ENCODE measurements at regions not wholly inside any gene's neighbourhood (a gene's known extent, or its start where the extent isn't known, plus 50 kb on each side); places are given as distances from the start of the nearest gene placed in this dataset.
A peak's percentile ranks its signal among the peaks of the same experiment; 100 is the strongest.

DNA sequence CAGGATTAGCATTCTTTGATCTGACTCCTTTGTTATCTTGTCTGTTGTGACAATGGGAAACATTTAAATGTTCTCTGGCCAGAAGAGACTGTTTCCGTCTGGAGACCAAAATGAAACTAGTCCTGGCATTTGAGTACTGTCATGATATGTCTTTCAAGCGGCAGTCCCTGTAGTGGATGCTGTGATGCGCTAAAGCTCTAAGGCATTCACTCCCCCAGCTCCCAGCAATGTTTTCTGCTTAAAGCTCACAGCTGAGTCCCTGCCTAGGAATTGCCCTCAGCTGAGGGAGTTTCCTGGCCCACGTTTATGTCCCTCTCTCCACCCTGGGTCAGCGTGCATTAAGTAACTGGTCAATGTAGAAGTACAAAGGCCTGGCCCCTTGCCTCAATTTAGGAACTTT lies 109.4 kb downstream of the UCHL5 start:
- Histone ChIP-seq H4K20me1 (ENCODE audit: insufficient read depth) (no peaks in the 10 kb centered on the region), H3F3A (replicated peaks; ENCODE audit: insufficient read depth) (peaks cover 7% of the 10 kb centered on the region), H3K4me3 (ENCODE audit: low read depth in 2 of 2, low read length in 1 of 2) (no peak overlapping the region), H3K9me3 (no peaks in the 10 kb centered on the region), H3K27me3 (ENCODE audit: insufficient read depth) (no peaks in the 10 kb centered on the region), H3K79me2 (ENCODE audit: insufficient read depth) (no peaks in the 10 kb centered on the region), H2AFZ (ENCODE audit: low read depth) (no peak overlapping the region), H3K27ac (ENCODE audit: low read depth in 2 of 2, low read length in 1 of 2) (no peak overlapping the region), H3K9me2 (no peaks in the 10 kb centered on the region), H3K36me3 (replicated peaks in 1 of 2; ENCODE audit: control insufficient read depth in 1 of 2, insufficient read depth in 2 of 2, low read length in 1 of 2) (no peaks in the 10 kb centered on the region), H3K9ac (no peak overlapping the region), H3K4me2 (no peak overlapping the region), H3K4me1 (ENCODE audit: control insufficient read depth in 1 of 2, insufficient read depth in 2 of 2, low read depth in 1 of 2, low read length in 1 of 2) (peaks cover 7 to 9% of the 10 kb centered on the region in 2 experiments)
- no peak for DNase-seq
- ChIA-PET POLR2A (no interaction called here), CTCF (no interaction called here)
- TF ChIP-seq, protein P1, sequence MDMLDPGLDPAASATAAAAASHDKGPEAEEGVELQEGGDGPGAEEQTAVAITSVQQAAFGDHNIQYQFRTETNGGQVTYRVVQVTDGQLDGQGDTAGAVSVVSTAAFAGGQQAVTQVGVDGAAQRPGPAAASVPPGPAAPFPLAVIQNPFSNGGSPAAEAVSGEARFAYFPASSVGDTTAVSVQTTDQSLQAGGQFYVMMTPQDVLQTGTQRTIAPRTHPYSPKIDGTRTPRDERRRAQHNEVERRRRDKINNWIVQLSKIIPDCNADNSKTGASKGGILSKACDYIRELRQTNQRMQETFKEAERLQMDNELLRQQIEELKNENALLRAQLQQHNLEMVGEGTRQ (IDR thresholded peaks at IDR 0.05; ENCODE audit: borderline replicate concordance, low read depth, low read length) = no peak
- 97% methylated on average over 5 of the region's 5 CpGs for whole genome bisulfite sequencing (ENCODE audit: low lambda C conversion rate)

DNA sequence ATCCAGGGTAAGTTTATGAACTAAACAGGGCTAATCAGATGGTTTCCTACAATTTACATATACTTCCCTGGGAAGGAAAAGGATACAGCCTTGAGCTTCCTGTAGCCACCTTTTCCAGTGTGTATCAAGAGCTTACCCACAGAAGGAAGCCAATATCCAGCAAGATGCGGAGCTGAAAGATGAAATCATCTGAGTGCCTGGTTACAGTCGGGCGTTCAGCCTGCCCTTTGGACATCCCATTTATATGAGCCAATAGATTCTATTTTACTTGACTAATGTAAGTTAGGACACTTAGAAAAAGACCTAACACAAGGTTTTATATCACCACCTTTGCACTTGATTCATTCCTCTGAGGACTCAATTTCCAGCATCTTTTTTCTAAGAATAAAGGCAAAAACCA lies 108.2 kb downstream of the UCHL5 start:
- WGBS (ENCODE audit: low lambda C conversion rate) = 92% methylated on average over 3 of the region's 3 CpGs
- Histone ChIP-seq H3K27ac (ENCODE audit: low read depth in 2 of 2, low read length in 1 of 2) (no peak overlapping the region), H3K36me3 (replicated peaks in 1 of 2; ENCODE audit: control insufficient read depth in 1 of 2, insufficient read depth in 2 of 2, low read length in 1 of 2) (no peaks in the 10 kb centered on the region), H3K79me2 (ENCODE audit: insufficient read depth) (no peaks in the 10 kb centered on the region), H3F3A (replicated peaks; ENCODE audit: insufficient read depth) (peaks cover 7% of the 10 kb centered on the region), H3K9ac (no peak overlapping the region), H3K27me3 (ENCODE audit: insufficient read depth) (no peaks in the 10 kb centered on the region), H3K4me3 (ENCODE audit: low read depth in 2 of 2, low read length in 1 of 2) (no peak overlapping the region), H4K20me1 (ENCODE audit: insufficient read depth) (no peaks in the 10 kb centered on the region), H3K4me1 (ENCODE audit: control insufficient read depth in 1 of 2, insufficient read depth in 2 of 2, low read depth in 1 of 2, low read length in 1 of 2) (peaks cover 7 to 9% of the 10 kb centered on the region in 2 experiments), H3K4me2 (no peak overlapping the region), H3K9me3 (no peaks in the 10 kb centered on the region), H2AFZ (ENCODE audit: low read depth) (no peak overlapping the region), H3K9me2 (no peaks in the 10 kb centered on the region)
- no peak for DNase-seq
- POLR2A ChIA-PET = no interaction called here
- CTCF ChIA-PET = interaction anchor here (0.6 to 1.2 kb wide), 2 partner anchors 69 to 75 kb away, joined by 3 read pairs; no protein-coding TSS in a partner anchor
- TF ChIP-seq, protein P1 (IDR thresholded peaks at IDR 0.05; ENCODE audit: borderline replicate concordance, low read depth, low read length) = no peak
- TF ChIP-seq FOXJ3 (CRISPR knock-in tag; IDR thresholded peaks at IDR 0.05) = no peak

DNA sequence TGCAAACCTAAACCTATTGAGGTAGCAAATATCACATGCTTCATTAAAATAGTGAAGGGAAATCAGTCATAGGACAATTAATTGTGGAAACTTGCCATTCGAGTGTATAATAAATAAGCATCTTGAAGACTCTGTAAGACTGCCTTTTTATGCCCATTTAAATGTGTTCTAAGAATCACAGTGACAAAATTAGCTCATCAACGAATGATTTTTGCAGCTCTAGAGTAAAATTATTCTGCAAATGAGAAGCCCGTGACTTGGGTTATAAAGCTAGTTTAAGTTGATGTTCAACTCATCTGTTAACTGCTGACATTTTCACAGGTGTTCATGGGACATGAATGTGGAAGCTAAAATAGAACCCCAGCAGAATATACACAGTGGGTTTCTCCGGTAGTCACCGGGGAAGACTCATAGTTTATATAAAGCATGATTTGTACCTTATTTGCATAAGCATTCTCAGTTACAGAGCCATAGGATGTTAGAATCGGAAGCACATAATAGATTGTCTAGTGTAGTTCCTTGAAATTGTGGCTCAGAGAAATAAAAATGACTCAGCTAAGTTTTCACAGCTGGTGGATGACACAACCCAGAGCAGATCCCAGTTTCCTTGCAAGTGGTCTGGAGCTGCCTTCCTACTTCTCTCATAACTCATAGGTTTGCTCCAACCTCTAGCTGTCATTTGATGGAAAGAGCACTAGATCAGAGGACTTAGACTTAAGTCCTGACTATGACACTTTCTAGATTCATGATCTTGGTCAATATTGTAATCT lies 107.3 kb downstream of the UCHL5 start:
- Histone ChIP-seq H3K4me2 (peak overlapping the region; percentile 16; the same call in 1 of the 2 replicates), H3K9ac (no peak overlapping the region), H3K4me1 (ENCODE audit: control insufficient read depth in 1 of 2, insufficient read depth in 2 of 2, low read depth in 1 of 2, low read length in 1 of 2) (peaks cover 7 to 9% of the 10 kb centered on the region in 2 experiments), H3K79me2 (ENCODE audit: insufficient read depth) (no peaks in the 10 kb centered on the region), H3K4me3 (ENCODE audit: low read depth in 2 of 2, low read length in 1 of 2) (no peak overlapping the region), H3K36me3 (replicated peaks in 1 of 2; ENCODE audit: control insufficient read depth in 1 of 2, insufficient read depth in 2 of 2, low read length in 1 of 2) (no peaks in the 10 kb centered on the region), H3K27ac (ENCODE audit: low read depth in 2 of 2, low read length in 1 of 2) (peak overlapping the region; percentile 23 to 60; a peak in 3 of 4 replicates), H2AFZ (ENCODE audit: low read depth) (no peak overlapping the region), H3F3A (replicated peaks; ENCODE audit: insufficient read depth) (peaks cover 7% of the 10 kb centered on the region), H3K9me3 (no peaks in the 10 kb centered on the region), H4K20me1 (ENCODE audit: insufficient read depth) (no peaks in the 10 kb centered on the region), H3K27me3 (ENCODE audit: insufficient read depth) (no peaks in the 10 kb centered on the region), H3K9me2 (no peaks in the 10 kb centered on the region)
- CTCF ChIA-PET = interaction anchor here (1.2 kb wide), 1 partner anchor 68 kb away, joined by 3 read pairs; no protein-coding TSS in a partner anchor
- WGBS (ENCODE audit: low lambda C conversion rate) = 62% methylated on average over 6 of the region's 6 CpGs
- DNase-seq = no peak
- POLR2A ChIA-PET = no interaction called here
- TF ChIP-seq FOXJ3 (CRISPR knock-in tag; IDR thresholded peaks at IDR 0.05) (no peak), ELF1 (IDR thresholded peaks at IDR 0.05) (0 out of 2 replicates have a peak, but pooled peaks have one; percentile 25), NFIC (IDR thresholded peaks at IDR 0.05; ENCODE audit: borderline replicate concordance) (no peak), RAD21 (IDR thresholded peaks at IDR 0.05; ENCODE audit: low read length) (no peak), RXRA (IDR thresholded peaks at IDR 0.05; ENCODE audit: borderline replicate concordance, low read depth) (0 out of 2 replicates have a peak, but pooled peaks have one; percentile 14), MEF2A (IDR thresholded peaks at IDR 0.05; ENCODE audit: borderline replicate concordance, low read depth) (peak; percentile 32; the same call in 1 of the 2 replicates), FOSL2 (IDR thresholded peaks at IDR 0.05; ENCODE audit: borderline replicate concordance, low read depth) (peak; percentile 80), TCF12 (IDR thresholded peaks at IDR 0.05) (peak; percentile 94)
- TF ChIP-seq, protein P2, sequence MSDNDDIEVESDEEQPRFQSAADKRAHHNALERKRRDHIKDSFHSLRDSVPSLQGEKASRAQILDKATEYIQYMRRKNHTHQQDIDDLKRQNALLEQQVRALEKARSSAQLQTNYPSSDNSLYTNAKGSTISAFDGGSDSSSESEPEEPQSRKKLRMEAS (IDR thresholded peaks at IDR 0.05; ENCODE audit: low read depth) = 0 out of 2 replicates have a peak, but pooled peaks have one; percentile 17
- TF ChIP-seq, protein P3, sequence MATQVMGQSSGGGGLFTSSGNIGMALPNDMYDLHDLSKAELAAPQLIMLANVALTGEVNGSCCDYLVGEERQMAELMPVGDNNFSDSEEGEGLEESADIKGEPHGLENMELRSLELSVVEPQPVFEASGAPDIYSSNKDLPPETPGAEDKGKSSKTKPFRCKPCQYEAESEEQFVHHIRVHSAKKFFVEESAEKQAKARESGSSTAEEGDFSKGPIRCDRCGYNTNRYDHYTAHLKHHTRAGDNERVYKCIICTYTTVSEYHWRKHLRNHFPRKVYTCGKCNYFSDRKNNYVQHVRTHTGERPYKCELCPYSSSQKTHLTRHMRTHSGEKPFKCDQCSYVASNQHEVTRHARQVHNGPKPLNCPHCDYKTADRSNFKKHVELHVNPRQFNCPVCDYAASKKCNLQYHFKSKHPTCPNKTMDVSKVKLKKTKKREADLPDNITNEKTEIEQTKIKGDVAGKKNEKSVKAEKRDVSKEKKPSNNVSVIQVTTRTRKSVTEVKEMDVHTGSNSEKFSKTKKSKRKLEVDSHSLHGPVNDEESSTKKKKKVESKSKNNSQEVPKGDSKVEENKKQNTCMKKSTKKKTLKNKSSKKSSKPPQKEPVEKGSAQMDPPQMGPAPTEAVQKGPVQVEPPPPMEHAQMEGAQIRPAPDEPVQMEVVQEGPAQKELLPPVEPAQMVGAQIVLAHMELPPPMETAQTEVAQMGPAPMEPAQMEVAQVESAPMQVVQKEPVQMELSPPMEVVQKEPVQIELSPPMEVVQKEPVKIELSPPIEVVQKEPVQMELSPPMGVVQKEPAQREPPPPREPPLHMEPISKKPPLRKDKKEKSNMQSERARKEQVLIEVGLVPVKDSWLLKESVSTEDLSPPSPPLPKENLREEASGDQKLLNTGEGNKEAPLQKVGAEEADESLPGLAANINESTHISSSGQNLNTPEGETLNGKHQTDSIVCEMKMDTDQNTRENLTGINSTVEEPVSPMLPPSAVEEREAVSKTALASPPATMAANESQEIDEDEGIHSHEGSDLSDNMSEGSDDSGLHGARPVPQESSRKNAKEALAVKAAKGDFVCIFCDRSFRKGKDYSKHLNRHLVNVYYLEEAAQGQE (IDR thresholded peaks at IDR 0.05; ENCODE audit: low read depth, low read length) = no peak
- TF ChIP-seq, protein P4, sequence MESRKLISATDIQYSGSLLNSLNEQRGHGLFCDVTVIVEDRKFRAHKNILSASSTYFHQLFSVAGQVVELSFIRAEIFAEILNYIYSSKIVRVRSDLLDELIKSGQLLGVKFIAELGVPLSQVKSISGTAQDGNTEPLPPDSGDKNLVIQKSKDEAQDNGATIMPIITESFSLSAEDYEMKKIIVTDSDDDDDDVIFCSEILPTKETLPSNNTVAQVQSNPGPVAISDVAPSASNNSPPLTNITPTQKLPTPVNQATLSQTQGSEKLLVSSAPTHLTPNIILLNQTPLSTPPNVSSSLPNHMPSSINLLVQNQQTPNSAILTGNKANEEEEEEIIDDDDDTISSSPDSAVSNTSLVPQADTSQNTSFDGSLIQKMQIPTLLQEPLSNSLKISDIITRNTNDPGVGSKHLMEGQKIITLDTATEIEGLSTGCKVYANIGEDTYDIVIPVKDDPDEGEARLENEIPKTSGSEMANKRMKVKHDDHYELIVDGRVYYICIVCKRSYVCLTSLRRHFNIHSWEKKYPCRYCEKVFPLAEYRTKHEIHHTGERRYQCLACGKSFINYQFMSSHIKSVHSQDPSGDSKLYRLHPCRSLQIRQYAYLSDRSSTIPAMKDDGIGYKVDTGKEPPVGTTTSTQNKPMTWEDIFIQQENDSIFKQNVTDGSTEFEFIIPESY (IDR thresholded peaks at IDR 0.05; ENCODE audit: borderline replicate concordance, low read depth) = no peak
